Heart left ventricle (tissue), 13 donors: ENCODE measurements at regions not wholly inside any gene's neighbourhood (a gene's known extent, or its start where the extent isn't known, plus 50 kb on each side); places are given as distances from the start of the nearest gene placed in this dataset.

Experiments
- CTCF ChIP-seq, 12 donors: fragments of 200-600 bp; sonication (generic) in 4 of 12; IDR thresholded peaks; one replicate each; pipeline versions ENCODE4 v1.5.0 to v1.8.0; 2018 to 2022; ENCODE audit warnings: antibody characterized with exemption in 12 of 12, mild to moderate bottlenecking in 5 of 12
- POLR2A ChIP-seq, 2 donors: fragments of 450-650 bp; IDR thresholded peaks; one replicate each; pipeline ENCODE4 v1.6.1; 2017; ENCODE audit warnings: antibody characterized with exemption in 2 of 2, mild to moderate bottlenecking in 2 of 2, moderate library complexity in 2 of 2
- donor health status: ischemic (EF 13 %, LVEDD 7.1; RV severe dilation, severe dysfunction).
- donor health status: DM: no; HTN: yes; CAD: no.
- donor health status: DM: no; HTN: no; CAD: no.
- donor health status: ischemic (EF 25% LVEDD 6.9; RV normal size, moderate dysfunction).
- donor health status: ischemic (EF 25% LVEDD 5.7; RV mildly dilated, moderate dysfunction).
- donor health status: ischemic (EF 35%, LVEDD 5.7; RV mildly dilated, moderate dysfunction).
- donor health status: nonischemic (EF 11% LVEDD 7.7; RV severe dilation, severe dysfunction).
- donor health status: DM: yes; HTN: yes; CAD: no.
- donor health status: PGD.
- donor health status: ischemic (EF 29% LVEDD 5.4; RV normal size, mild dysfunction).
- donor health status: nonischemic (EF 23%, LVEDD 6.1; RV moderate dilation, normal function).

- TF ChIP-seq CTCF (IDR thresholded peaks at IDR 0.05) (no peak), POLR2A (IDR thresholded peaks at IDR 0.05) (no peak)
These were observed 245.7 kb upstream of the RGS18 start for GRCh38 chr1:191912517-191912916.
